Limb (tissue), 2 donors: ENCODE measurements at regions not wholly inside any gene's neighbourhood (a gene's known extent, or its start where the extent isn't known, plus 50 kb on each side); places are given as distances from the start of the nearest gene placed in this dataset.

Experiments
- DNase-seq, 2 donors: peaks; one replicate each; pipeline ENCODE4 v3.0.0-alpha.2; 2016; ENCODE audit errors: extremely low spot score in 2 of 2

DNA sequence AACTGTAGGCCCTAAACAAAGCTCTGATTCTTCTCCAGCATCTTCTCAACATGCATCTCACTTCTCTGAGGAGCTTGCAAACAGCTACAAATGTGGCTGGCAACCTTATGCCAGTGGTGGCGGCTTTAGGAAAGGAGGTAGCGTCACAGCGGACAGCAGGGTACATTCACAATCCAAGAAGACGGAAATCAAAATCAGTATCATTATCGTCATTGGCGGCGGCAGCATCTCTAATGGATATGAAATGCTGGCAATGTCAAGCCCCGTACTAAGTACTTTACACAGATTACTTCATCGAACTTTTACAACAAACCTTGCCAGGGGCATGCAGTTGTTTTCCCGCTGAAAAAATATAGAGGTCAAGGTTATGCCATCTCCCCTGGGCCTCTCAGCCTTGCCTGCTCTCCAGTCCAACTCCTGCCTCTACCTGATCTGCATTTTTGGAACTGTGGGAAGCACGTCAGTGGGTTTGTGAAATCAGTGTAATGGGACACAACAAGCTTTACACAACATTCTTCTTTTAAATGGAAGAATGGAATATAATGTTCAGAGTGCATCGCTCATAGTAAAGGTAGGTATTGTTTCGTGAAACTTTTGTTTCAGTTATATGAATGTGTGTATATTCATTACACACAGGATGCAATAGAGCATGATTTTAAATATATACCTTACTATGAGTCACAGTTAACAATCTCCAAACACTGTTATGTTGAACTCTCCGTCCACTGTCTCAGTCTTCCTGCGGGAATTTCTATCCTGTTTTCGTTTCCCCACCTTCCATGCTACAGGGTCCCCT lies 152.9 kb downstream of the TTC32 start:
- peak in 1 of 2 donors; percentile 4 for DNase-seq

GRCh38 chr2:19748073-19748375 lies 153.8 kb downstream of the TTC32 start:
- DNase-seq, result peak in 1 of 2 donors; percentile 16

DNA sequence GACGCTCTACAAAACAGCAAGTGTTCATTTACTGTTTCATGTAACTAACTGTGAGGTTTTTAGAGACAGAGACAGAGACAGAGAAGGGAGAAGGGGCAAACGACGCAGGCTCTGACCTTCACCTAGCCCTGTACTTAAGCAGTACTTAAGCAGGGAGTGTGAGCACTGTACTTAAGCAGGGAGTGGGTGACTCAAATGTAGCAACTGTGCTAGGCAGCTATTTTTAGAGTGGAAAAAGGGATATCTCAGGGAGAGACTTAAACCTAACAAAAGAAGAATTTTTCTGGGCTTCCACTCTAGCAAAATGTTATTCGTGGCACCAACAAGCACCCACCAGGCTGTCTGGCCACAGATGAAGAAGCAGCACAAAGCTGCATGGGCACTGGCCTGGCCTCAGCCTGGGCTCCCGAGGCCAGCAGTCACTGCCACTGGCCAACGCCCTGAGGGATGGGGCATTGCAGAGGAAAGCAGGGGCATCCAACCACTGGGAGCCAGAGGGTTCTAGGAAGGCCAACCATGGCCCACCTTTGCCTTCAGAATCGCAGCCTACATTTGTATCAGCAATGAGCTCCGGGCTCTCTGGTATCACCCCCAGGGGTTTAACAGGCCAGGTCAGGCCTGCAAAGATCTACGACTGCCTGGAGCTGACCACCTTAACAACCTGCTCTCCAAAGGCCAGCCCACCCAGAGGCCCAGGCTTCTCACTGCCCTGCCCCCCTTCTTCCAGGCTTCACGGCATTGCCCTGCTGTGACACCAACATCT lies 154.3 kb downstream of the TTC32 start:
- DNase-seq, result no peak

DNA sequence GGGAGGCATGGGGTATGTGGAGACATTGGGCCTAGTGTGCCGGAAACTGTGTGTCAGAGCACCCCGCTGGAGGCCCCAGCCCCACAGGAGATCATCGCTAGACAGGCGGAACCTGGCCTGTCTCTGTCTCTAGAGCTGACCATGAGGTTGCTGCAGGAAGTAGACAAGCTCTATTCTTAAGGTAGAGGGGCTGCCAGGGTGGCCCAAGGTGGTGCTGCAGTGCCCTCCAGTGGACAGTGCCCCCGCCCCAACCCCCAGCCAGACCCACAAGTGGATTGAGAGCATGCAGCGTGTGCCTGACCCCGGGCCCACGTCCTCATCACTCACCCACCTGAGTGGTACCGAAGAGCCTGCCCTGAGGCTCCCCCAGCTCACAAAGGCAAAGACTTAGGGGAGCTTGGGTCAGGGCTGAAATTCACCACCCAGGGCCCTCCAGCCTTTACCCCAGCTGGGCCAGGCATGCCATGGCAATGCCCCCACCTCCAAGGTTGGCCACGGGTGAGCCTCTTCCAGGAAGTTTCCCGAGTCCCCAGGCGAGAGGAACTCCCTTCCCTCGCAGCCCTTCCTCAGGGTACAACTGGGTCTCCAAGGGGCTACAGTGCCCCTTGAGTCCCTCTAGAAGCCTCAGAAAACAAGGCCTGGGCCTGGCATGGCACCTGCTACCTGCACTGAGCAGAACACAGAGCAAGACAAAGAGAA lies 155.0 kb downstream of the TTC32 start:
- DNase-seq, result peak in 1 of 2 donors; percentile 66

DNA sequence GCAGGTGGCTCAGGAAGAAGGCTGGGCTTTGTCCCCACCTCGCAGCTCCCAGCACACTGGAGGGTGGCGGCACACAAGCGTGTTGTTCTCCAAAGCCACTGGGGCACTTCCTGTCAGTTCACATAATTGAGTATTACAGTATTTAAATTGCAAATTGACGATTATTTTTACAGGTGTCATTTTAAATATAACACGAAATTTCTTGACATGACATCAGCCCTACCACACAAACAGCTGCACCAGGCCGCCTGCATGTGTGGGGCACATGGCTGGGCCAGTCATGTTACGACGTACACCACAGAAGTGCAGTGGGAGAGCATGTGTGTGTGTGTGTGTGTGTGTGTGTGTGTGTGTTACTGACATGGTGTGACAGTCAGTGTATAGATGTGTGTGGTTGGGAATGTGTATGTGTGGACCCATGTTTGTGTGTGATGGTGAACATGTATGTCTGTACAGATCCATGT lies 155.6 kb downstream of the TTC32 start:
- peak in 1 of 2 donors; percentile 55 for DNase-seq

DNA sequence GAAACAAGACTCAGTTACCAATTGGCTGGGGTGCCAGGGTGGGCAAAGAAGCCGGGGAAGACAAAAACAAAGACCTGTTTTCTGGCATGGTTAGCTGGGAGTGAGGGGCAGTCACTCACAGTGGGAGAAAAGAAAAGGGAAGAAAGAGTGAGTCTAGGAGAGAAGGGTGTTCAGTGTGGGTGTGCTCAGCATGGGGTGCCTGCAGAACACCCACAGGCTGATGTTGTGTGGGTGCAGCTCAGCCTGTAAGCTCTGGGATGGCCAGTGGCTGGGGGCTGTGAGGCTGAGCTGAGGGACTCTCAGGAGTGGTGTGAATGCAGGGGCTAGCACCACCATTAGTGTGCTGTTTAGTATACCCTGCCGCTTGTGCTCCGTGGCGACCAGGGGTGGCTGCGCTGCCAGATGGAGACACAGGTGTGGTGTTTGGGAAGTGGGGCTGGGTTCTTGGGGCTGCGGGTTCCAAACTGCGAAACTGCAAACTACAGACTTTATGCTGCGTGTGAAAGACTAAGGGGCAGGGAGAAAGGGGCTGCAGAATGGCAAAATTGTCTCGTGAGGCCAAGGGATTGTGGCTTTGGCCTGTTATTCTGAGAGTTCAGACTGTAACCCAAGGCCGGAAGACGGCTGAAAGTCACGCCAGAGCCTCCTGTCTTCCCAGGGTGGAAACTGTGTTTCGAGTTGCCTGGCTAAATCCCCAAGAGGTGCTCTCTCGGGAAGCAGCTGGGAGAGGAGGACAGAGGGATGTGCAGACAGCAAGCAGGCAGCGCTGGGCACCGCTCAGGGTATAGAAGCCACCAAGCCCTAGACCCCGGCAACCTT lies 156.3 kb downstream of the TTC32 start:
- no peak for DNase-seq

GRCh38 chr2:19744456-19745199 lies 157.2 kb downstream of the TTC32 start:
- no peak for DNase-seq

GRCh38 chr2:19743641-19744040 lies 158.1 kb downstream of the TTC32 start:
- no peak for DNase-seq

- no peak for DNase-seq
Observed at GRCh38 chr2:19742872-19743271, 158.9 kb downstream of the TTC32 start.

- DNase-seq, result no peak
Observed at GRCh38 chr2:19739256-19739655, 162.5 kb downstream of the TTC32 start.

GRCh38 chr2:19738707-19739106 lies 163.1 kb downstream of the TTC32 start:
- DNase-seq, result peak in 1 of 2 donors; percentile 15

DNA sequence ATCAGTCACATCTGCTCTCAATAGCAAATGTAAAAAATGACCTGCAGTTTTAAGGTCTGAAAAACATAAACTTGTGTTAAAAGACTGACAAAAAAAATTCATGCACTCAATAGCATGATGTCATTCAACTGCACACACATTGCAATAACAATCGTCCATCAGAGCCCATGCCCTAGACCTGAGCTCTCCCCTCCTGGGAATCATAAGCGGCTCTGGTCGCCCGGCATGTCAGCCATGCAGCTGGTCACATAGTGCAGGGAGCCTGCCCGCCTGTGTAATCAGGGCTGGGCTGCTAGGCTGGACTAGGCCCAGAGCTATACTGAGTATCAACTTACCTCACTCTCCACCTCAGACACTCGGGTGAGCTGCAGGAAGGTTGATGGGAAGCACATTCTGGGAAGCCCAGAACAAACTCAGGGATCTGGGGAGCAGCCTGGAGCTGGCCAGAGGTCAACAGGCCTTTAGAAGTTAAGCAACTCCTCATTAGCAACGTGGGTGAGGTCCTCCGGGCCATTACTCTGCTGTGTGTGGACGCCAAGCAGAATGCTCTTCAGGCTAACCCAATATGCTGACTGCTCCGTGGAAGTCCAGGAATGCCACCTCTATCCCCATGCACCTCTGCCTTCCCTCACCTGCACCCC lies 165.5 kb downstream of the TTC32 start:
- DNase-seq, result no peak

GRCh38 chr2:19733951-19734425 lies 167.8 kb downstream of the TTC32 start:
- DNase-seq, result no peak

DNA sequence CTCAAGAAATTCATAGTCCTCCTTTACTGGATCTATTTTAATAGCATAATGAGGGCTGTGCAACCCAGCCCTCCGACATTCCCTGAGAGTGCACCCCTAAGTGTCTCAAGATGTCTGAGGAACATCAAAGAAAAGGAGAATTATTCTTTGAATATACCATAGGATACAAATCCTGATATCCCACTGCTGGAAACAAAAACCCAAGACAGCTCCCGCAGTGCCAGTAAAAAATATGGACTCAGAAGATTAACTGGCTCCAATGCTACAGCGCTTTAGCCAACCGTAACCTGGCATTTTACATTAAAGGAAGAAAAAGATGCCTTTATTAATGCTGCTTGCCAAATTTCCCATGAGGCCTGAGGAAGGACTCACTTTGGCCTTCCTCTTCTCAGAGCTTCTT lies 168.4 kb downstream of the TTC32 start:
- no peak for DNase-seq

- no peak for DNase-seq
Observed at GRCh38 chr2:19732255-19732654, 169.5 kb downstream of the TTC32 start.

DNA sequence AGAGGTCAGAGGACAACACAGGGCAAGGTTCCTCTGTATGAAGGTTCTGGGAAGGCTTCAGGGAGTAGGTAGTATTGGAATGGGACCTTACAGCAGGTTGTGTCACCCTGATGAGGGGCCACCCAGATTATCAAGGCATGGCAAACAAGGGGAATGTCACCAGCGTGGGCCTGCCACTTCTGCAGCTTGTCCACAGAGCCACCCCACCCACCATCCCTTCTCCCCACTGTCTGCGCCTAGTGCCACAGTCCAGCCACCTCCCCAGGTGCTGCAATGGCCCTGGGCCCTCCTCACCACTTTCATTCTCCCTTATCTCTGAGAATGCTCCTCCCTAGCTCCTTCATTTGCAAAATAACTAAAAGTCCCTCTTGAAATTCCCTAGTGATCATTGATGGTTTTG lies 170.3 kb downstream of the TTC32 start:
- no peak for DNase-seq

DNA sequence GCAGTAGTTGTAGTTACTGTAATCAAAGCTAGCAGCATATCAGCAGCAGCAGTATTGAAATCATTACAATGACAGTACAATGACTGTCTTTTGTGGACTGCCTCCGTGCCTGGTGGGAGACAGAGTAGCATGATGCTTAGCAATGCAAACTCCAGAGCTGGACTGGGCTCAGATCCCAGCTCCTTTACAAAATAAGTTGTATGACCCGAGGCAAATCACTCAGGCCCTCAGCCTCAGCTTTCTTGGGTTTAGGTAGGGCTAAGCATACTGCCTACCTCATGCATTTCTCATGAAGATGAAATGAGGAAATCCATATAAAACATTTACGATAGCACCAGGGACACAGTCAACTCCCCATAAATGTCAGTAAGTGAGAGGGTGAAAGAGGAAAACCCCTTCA lies 170.7 kb downstream of the TTC32 start:
- DNase-seq, result no peak

DNA sequence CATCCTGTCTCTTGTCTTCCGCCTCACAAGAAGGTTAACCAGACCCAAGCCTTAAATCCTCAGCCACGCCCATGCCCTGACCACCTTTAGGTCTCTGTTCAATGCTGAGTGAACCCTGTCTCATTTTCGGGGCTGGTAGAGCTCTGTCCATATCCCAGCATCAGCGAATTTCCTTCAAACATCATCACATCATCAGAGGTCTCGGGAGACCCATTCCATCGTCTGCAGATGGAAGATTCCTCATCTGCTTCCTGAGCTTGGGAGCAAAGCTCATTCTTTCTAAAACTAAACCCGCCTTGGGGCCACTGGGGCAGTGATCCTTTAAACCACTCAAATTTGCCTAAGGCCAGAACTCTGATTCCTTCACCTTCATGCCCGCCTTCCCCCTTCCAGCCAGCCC lies 173.7 kb downstream of the TTC32 start:
- no peak for DNase-seq

DNA sequence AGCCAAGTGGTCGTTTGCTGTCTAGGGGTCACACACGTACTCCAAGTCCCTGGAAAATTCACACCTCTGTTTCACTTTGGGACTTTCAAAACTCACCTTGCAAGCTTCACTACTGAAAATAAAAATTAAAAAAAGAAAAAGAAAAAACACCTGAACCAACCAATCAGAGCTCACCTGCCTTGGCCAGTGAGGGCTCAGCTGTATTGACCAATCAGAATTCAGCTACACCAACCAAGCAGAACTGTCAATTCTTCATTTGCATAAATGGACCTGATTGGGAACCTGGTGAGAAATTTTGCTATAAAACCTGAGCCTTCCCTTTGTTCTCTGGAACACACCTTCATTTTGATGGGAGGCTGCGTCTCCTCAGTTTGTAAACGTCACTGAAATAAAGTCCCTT lies 176.4 kb downstream of the TTC32 start:
- no peak for DNase-seq

GRCh38 chr2:19723021-19723420 lies 178.8 kb downstream of the TTC32 start:
- no peak for DNase-seq
